GM13976 (cell line): ENCODE measurements at regions not wholly inside any gene's neighbourhood (a gene's known extent, or its start where the extent isn't known, plus 50 kb on each side); places are given as distances from the start of the nearest gene placed in this dataset.

Experiments
- DNase-seq: peaks from one replicate; pipeline ENCODE4 v3.0.0; 2012; ENCODE audit warnings: low spot score
- in situ Hi-C: fragments of 300-500 bp; cut with MboI; formaldehyde crosslinking; loops from one replicate; pipeline ENCODE4 v1.12.0; 2022; ENCODE audit warnings: low sequenced_read_pairs, mixed read lengths, inconsistent platforms; ENCODE audit not compliant: unreplicated experiment
- TF ChIP-seq, protein P1 (sequence below): IDR thresholded peaks from 2 replicates; pipeline ENCODE4 v1.5.1; 2012; ENCODE audit warnings: borderline replicate concordance, mild to moderate bottlenecking; ENCODE audit not compliant: insufficient read depth; ENCODE audit errors: extremely low read depth, missing control alignments, control extremely low read depth

DNA sequence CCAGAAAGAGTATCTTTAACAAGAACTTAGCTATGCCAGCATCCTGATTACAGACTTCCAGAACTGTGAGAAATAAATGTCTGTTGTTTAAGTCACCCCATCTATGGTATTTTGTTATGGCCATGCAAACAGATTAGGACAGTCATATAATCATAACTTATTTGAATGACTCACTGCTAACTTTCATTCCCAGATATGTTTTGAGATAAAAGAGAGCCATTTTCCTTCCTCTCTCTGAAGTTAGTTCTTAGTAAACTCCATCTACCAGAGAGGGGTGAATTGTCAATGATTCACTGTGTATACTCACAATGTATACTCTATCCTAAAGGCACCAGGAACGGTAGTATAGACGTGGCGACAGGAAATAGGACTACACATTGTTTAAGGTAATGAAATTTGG, 179.4 kb upstream of the DPH6 start:
- TF ChIP-seq, protein P1, sequence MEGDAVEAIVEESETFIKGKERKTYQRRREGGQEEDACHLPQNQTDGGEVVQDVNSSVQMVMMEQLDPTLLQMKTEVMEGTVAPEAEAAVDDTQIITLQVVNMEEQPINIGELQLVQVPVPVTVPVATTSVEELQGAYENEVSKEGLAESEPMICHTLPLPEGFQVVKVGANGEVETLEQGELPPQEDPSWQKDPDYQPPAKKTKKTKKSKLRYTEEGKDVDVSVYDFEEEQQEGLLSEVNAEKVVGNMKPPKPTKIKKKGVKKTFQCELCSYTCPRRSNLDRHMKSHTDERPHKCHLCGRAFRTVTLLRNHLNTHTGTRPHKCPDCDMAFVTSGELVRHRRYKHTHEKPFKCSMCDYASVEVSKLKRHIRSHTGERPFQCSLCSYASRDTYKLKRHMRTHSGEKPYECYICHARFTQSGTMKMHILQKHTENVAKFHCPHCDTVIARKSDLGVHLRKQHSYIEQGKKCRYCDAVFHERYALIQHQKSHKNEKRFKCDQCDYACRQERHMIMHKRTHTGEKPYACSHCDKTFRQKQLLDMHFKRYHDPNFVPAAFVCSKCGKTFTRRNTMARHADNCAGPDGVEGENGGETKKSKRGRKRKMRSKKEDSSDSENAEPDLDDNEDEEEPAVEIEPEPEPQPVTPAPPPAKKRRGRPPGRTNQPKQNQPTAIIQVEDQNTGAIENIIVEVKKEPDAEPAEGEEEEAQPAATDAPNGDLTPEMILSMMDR = no peak
- in situ Hi-C loops = no loop called here

DNA sequence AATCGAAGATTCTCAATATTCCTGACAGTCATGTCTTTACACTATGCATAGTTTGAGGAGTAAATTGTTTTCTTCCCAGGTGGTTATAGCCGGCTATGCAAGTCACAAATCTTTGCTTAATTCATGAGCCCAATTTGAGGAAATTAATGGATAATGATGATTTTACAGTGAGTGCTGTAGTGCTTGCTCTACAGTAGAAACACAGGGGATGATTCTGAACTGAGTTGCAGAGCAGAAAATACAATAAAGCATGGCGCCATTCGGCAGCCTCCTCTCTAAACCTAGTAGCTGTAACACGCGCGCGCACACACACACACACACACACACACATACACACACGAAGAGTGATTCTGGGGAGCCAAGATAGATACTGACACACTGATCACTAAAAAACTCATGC, 181.7 kb upstream of the DPH6 start:
- DNase-seq = no peak
- TF ChIP-seq, protein P1 = no peak
- in situ Hi-C loops = no loop called here

More for the DNA sequence above, 179.4 kb upstream of the DPH6 start:
- no peak for DNase-seq

DNA sequence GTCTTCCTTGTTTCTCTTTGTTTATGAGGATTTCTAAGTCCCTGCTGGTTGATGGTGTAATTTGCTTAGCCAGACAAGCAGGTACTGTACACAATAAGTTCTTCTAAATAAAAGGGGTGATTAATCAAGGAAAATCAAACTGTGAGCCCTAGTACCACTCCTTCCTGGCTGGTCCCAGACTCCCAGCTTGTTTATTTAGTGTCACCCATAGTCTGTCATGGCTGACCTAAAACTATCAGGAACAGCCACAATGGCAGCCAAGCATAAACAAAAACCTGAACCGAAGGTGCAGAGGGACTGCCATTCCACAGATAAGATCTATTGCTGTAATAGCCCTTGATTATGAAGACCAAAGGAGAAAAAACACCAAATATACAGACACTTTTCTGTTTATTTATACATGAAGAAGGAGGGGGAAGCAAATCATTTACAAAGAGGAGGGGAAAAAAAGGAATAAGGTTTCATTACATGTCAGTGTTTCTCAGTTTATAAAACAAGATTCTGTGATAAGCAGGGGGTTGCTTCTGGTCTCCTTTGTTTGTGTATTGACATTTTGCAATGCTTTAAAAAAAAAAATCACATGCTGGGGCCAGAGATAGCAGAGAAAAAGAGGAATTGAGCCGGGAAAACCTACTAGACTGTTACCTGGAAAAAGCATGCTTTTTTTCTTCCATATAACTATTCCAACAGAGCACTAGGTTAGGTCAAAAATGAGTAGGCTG, 182.4 kb upstream of the DPH6 start:
- TF ChIP-seq, protein P1 = no peak
- in situ Hi-C loops = no loop called here

DNA sequence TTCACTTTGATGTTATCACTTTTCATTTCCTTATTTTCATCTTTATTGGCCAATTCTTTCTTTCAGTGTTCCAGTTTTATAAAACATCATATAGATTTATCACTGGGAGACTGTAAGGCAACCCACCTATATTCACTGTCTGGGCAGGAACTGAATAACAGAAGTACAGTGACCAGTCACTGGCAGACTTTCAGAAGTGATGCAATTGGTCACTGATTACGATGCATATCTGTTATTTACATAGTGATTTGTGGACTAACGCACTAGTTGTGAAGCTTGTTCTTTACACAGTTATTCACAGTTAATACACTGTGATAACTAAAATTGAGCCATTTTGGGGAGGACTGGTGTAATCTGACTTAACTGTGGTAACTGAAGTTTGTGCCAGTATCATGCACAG, 190.2 kb upstream of the DPH6 start:
- no peak for DNase-seq
- TF ChIP-seq, protein P1 = no peak
- in situ Hi-C loops = no loop called here

More for the DNA sequence above, 182.4 kb upstream of the DPH6 start:
- no peak for DNase-seq

DNA sequence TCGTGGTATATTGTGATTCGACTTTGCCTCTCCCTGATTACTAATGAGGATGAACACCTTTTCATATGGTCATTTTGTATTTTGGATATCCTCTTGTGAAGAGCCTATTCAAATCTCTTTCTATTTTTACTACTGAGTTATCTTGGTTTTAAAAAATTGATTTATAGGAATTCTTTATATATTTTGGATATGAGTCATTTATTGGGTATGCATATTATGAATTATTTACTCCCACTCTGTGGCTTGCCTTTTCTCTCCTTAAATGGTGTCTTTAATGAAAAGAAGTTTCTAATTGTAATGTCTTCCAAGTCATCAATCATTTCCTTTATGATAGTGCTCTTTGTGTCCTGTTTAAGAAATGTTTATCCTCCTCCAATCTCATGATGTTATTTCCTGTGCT, 191.5 kb upstream of the DPH6 start:
- no peak for DNase-seq
- in situ Hi-C loops = no loop called here
- TF ChIP-seq, protein P1 = no peak

DNA sequence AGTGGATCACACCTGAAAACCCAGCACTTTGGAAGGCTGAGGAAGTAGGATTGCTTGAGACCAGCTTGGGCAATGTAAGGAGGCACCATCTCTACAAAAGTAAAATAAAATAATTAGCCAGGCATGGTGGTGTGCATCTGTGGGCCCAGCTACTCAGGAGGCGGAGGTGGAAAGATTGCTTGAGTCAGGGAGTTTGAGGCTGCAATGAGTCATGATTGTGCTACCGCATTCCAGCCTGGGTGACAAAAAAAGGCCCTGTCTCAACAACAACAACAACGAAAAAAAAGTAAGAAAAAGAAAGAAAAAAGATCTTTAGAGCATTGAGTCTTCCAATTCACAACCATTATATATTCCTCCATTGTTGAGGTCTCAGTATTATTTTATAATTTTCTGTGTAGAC, 192.4 kb upstream of the DPH6 start:
- in situ Hi-C loops = no loop called here
- no peak for DNase-seq
- TF ChIP-seq, protein P1 = no peak

DNA sequence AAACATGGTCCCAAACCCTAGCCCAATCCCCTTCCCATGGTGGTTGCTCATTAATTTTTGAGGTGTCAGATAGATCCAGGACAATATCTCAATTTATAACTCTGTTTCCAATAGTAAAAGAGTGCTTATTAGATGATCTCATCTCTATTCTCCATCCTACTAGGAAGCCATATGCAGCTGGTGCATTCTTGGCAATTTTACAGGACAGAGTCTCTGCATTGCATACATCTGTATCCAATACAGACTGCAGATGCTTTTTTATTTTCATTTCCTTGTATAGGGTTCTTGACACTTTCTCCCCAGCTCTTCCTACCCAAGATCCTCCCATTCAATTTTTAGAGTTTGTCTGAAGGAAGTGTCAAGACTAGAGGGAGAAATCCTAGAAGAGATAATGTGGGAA, 194.8 kb upstream of the DPH6 start:
- DNase-seq = no peak
- TF ChIP-seq, protein P1 = no peak
- in situ Hi-C loops = no loop called here
